ENCODE measurements at regions not wholly inside any gene's neighbourhood (a gene's known extent, or its start where the extent isn't known, plus 50 kb on each side); places are given as distances from the start of the nearest gene placed in this dataset.

DNA sequence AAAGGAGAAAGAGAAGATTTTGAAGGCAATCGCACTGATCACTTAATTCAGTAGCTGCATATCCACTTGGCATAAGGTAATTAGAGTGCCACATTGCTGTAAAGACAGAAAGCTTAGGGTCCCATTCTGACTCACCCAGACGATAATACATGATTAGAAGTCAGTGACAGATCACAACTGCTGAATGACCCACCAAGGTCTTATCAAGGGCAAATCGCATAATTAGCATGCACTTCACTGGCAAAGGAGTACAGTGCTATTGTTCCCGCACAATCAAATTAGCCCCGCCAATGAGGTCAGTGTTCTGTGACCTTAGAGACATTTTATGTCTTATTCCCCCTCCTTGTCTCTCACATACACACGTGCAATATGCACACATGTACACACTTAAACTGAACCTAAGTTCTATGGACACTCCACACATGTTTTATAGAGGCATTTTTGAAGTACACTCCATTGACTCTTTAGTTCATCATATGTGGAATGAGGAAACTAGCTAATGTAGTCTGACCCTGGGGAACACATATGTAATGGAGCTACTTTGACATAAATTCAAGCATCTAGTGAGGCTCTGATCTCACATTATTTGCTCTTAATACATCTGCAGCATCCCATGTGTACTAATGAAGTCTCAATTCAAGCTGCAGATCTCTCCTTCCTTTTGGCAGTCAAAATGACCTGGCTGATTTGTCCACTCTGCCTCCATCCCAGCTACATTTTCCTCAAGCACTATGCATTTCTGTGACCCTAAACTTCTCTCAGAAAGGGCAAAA is 673.8 kb upstream of the FANCL start:
- no peak overlapping the region for H3K27ac ChIP-seq (ENCODE audit: low read depth in 1 of 3, low read length in 2 of 3)
- H3K9me3 ChIP-seq (ENCODE audit: control insufficient read depth in 2 of 2, insufficient read depth in 1 of 2, low read depth in 1 of 2, low read length in 1 of 2), result no peaks in the 10 kb centered on the region
- H3K4me1 ChIP-seq (ENCODE audit: control insufficient read depth in 3 of 3, insufficient read depth in 2 of 3, low read depth in 1 of 3, low read length in 2 of 3), result no peaks in the 10 kb centered on the region
- no peaks in the 10 kb centered on the region for H3K36me3 ChIP-seq (ENCODE audit: control insufficient read depth in 3 of 3, insufficient read depth in 2 of 3, low read depth in 1 of 3, low read length in 3 of 3)
- no peaks in the 10 kb centered on the region for H3K27me3 ChIP-seq (ENCODE audit: control insufficient read depth in 3 of 3, insufficient read depth in 3 of 3, low read length in 3 of 3)
- FAIRE-seq (no peak), DNase-seq (no peak)
- no peak overlapping the region for H3K4me3 ChIP-seq (ENCODE audit: low read depth in 1 of 3, low read length in 3 of 3)
- 80 to 82% (median 80%) methylated on average over 6 of the region's 6 CpGs for WGBS, 3 donors

DNA sequence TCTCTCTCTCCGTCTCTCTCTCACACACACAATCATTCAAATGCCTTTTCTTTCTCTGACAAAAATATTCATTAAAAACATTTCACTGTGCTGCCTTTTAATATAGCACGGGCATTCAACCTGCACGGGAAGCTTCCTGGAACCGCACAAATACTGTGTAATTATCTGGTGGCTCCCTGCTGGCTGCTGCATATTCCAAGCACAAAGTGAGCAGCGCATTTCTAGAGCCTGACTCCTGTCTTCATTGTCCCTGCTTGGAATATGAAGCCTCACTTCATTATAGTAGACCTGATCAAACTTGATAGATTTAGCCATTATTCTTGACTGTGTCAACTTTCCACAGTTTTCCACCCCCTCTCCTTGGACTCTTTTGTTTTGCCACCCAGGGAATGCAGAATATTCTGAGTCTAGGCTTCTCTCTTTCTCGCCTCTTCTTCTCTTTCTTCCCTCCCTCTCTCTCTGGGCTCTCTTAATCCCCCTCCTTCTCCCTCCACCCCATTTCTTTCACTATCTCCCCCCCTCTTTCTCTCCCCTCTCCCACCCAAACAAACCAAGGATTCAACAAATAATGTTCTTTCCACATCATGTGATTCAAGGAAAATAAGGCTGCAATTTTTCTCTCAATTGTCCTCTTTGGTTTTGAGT is 672.1 kb upstream of the FANCL start:
- FAIRE-seq (no peak), DNase-seq (no peak)
- no peaks in the 10 kb centered on the region for H3K4me1 ChIP-seq (ENCODE audit: control insufficient read depth in 3 of 3, insufficient read depth in 2 of 3, low read depth in 1 of 3, low read length in 2 of 3)
- H3K4me3 ChIP-seq (ENCODE audit: low read depth in 1 of 3, low read length in 3 of 3), result no peak overlapping the region
- WGBS, 3 donors, result 56 to 76% (median 74%) methylated on average over 6 of the region's 6 CpGs
- no peaks in the 10 kb centered on the region for H3K27me3 ChIP-seq (ENCODE audit: control insufficient read depth in 3 of 3, insufficient read depth in 3 of 3, low read length in 3 of 3)
- H3K36me3 ChIP-seq (ENCODE audit: control insufficient read depth in 3 of 3, insufficient read depth in 2 of 3, low read depth in 1 of 3, low read length in 3 of 3), result no peaks in the 10 kb centered on the region
- no peaks in the 10 kb centered on the region for H3K9me3 ChIP-seq (ENCODE audit: control insufficient read depth in 2 of 2, insufficient read depth in 1 of 2, low read depth in 1 of 2, low read length in 1 of 2)
- H3K27ac ChIP-seq (ENCODE audit: low read depth in 1 of 3, low read length in 2 of 3), result no peak overlapping the region

DNA sequence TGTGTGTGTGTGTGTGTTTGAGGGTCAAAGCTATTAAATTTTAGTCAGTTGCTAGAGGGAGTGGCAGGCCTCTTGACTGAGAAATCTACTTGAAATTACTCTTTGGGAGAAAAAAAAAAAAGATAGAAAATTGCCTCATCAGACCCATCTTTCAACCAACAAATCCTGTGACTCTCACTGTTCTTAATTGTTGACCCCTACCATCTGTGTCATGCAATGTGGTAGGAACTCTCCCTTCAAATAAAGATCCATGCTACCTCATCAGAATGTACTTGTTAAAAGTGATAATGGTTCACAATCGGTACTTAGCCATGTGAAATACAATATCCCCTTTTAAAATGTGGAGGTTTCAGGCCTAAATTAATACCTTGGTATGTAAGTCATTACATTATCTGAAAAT is 670.8 kb upstream of the FANCL start:
- no peak for DNase-seq
- H3K4me1 ChIP-seq (ENCODE audit: control insufficient read depth in 3 of 3, insufficient read depth in 2 of 3, low read depth in 1 of 3, low read length in 2 of 3), result no peaks in the 10 kb centered on the region
- FAIRE-seq, result no peak
- 93 to 97% (median 95%) methylated on average over 1 of the region's 1 CpG for WGBS, 3 donors
- H3K9me3 ChIP-seq (ENCODE audit: control insufficient read depth in 2 of 2, insufficient read depth in 1 of 2, low read depth in 1 of 2, low read length in 1 of 2), result no peaks in the 10 kb centered on the region
- H3K27ac ChIP-seq (ENCODE audit: low read depth in 1 of 3, low read length in 2 of 3), result no peak overlapping the region
- H3K27me3 ChIP-seq (ENCODE audit: control insufficient read depth in 3 of 3, insufficient read depth in 3 of 3, low read length in 3 of 3), result no peaks in the 10 kb centered on the region
- no peaks in the 10 kb centered on the region for H3K36me3 ChIP-seq (ENCODE audit: control insufficient read depth in 3 of 3, insufficient read depth in 2 of 3, low read depth in 1 of 3, low read length in 3 of 3)
- no peak overlapping the region for H3K4me3 ChIP-seq (ENCODE audit: low read depth in 1 of 3, low read length in 3 of 3)

DNA sequence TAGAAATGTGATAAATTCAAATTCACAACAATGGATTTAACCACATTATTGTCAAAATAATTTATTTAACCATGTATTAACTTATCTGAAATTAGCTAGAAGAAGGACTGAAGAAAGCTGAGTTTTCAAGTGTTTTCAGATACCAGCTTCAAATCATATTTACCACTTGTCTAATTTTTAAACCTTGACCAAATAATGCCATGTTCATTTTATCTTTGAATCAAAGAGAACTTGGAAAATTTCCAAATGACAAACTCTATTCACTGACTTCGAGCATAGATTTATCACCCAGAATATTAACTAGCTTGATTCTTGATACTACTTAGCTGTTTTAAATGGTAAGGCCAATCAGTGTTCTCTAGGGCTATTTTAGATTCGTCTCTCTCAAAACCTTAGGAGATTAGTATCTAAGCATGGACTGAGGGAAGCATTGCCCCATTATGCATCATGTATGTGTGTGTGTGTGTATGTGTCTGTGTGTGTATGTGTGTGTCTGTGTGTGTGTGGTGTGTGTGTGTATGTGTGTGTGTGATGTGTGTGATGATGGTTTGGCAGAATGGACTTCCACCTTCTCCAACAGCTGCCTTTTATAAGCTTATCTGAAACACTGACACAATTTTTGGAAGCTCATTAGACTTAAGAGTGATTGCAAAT is 667.5 kb upstream of the FANCL start:
- Histone ChIP-seq H3K9me3 (ENCODE audit: control insufficient read depth in 2 of 2, insufficient read depth in 1 of 2, low read depth in 1 of 2, low read length in 1 of 2) (no peaks in the 10 kb centered on the region), H3K27ac (ENCODE audit: low read depth in 1 of 3, low read length in 2 of 3) (no peak overlapping the region), H3K27me3 (ENCODE audit: control insufficient read depth in 3 of 3, insufficient read depth in 3 of 3, low read length in 3 of 3) (no peaks in the 10 kb centered on the region), H3K4me1 (ENCODE audit: control insufficient read depth in 3 of 3, insufficient read depth in 2 of 3, low read depth in 1 of 3, low read length in 2 of 3) (no peaks in the 10 kb centered on the region), H3K4me3 (ENCODE audit: low read depth in 1 of 3, low read length in 3 of 3) (no peak overlapping the region), H3K36me3 (ENCODE audit: control insufficient read depth in 3 of 3, insufficient read depth in 2 of 3, low read depth in 1 of 3, low read length in 3 of 3) (no peaks in the 10 kb centered on the region)
- 17 to 46% (median 37%) methylated on average over 2 of the region's 2 CpGs for WGBS, 3 donors
- DNase-seq (no peak), FAIRE-seq (no peak)

DNA sequence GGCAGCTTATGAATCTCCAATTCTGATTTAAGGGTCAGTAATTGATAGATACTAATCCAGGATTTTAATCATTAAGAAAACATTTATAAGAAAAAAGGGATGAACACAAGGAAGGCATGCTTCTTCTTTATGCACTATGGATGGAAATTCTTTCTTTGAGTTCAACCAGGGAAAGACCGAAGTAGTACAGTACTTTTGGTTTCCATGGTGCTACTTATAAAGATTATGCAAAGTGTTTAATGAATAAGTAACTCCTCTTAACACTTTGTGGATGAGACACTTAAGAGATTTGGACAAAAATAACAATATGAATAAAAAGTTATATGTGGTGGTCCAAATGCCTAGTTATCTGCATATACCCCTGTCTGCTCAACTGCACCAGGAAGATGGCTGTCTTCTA is 666.5 kb upstream of the FANCL start:
- FAIRE-seq (no peak), DNase-seq (no peak)
- Histone ChIP-seq H3K9me3 (ENCODE audit: control insufficient read depth in 2 of 2, insufficient read depth in 1 of 2, low read depth in 1 of 2, low read length in 1 of 2) (no peaks in the 10 kb centered on the region), H3K36me3 (ENCODE audit: control insufficient read depth in 3 of 3, insufficient read depth in 2 of 3, low read depth in 1 of 3, low read length in 3 of 3) (no peaks in the 10 kb centered on the region), H3K4me1 (ENCODE audit: control insufficient read depth in 3 of 3, insufficient read depth in 2 of 3, low read depth in 1 of 3, low read length in 2 of 3) (no peaks in the 10 kb centered on the region), H3K27ac (ENCODE audit: low read depth in 1 of 3, low read length in 2 of 3) (no peak overlapping the region), H3K27me3 (ENCODE audit: control insufficient read depth in 3 of 3, insufficient read depth in 3 of 3, low read length in 3 of 3) (no peaks in the 10 kb centered on the region), H3K4me3 (ENCODE audit: low read depth in 1 of 3, low read length in 3 of 3) (no peak overlapping the region)
- 86 to 97% (median 87%) methylated on average over 1 of the region's 1 CpG for WGBS, 3 donors

DNA sequence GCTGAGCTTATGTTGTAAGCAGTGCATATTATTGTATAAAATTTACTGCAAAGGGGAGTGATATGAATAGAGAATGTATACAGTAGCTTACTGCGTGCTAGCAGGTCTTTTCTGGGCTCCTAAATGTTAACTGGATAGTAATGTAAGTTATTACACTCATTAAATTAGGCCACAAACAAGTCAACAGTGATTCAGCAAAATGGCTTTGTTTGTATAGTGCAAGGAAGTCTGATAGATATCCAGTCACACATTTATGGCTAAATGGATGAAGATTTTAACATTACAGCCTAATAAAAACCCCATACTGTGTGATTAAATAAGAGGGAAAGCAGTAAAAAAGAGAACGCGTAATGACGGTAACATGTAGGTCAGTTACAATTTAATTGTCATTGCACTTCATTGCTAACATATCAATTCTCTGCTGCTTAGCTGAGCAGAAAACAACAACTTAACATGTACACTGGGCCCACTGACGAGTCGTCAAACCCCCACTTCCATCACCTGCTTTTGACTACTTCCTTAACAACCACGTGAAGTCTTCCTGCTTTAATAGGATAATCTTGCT is 665.0 kb upstream of the FANCL start:
- 73 to 77% (median 75%) methylated on average over 7 of the region's 7 CpGs for WGBS, 3 donors
- no peaks in the 10 kb centered on the region for H3K4me1 ChIP-seq (ENCODE audit: control insufficient read depth in 3 of 3, insufficient read depth in 2 of 3, low read depth in 1 of 3, low read length in 2 of 3)

DNA sequence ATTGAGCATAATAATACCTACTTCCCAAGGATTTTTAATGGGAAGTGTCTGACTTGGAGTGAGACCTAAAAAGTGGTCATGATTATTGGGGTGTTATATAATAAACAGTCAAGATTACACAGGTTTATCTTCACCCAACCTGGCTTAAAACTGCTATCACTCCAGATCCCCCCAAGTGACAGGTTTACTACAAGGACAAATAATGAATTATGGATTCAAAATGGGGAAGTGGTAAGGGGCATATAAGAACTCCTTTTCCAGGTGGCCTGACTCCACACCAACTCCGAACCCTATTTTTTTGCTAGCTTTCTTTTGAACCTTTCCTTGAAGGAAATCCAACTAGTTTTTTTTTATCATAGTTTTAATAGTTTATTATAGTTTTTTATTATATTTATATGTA is 663.0 kb upstream of the FANCL start:
- no peaks in the 10 kb centered on the region for H3K4me1 ChIP-seq (ENCODE audit: control insufficient read depth in 3 of 3, insufficient read depth in 2 of 3, low read depth in 1 of 3, low read length in 2 of 3)
- no peak for DNase-seq
- H3K4me3 ChIP-seq (ENCODE audit: low read depth in 1 of 3, low read length in 3 of 3), result no peak overlapping the region
- H3K27ac ChIP-seq (ENCODE audit: low read depth in 1 of 3, low read length in 2 of 3), result no peak overlapping the region
- no peak for FAIRE-seq
- WGBS, 3 donors, result 73 to 96% (median 82%) methylated on average over 1 of the region's 1 CpG
- no peaks in the 10 kb centered on the region for H3K9me3 ChIP-seq (ENCODE audit: control insufficient read depth in 2 of 2, insufficient read depth in 1 of 2, low read depth in 1 of 2, low read length in 1 of 2)
- H3K27me3 ChIP-seq (ENCODE audit: control insufficient read depth in 3 of 3, insufficient read depth in 3 of 3, low read length in 3 of 3), result no peaks in the 10 kb centered on the region
- H3K36me3 ChIP-seq (ENCODE audit: control insufficient read depth in 3 of 3, insufficient read depth in 2 of 3, low read depth in 1 of 3, low read length in 3 of 3), result no peaks in the 10 kb centered on the region

More for the DNA sequence above, 665.0 kb upstream of the FANCL start:
- FAIRE-seq (no peak), DNase-seq (no peak)
- no peak overlapping the region for H3K4me3 ChIP-seq (ENCODE audit: low read depth in 1 of 3, low read length in 3 of 3)
- no peaks in the 10 kb centered on the region for H3K36me3 ChIP-seq (ENCODE audit: control insufficient read depth in 3 of 3, insufficient read depth in 2 of 3, low read depth in 1 of 3, low read length in 3 of 3)
- no peak overlapping the region for H3K27ac ChIP-seq (ENCODE audit: low read depth in 1 of 3, low read length in 2 of 3)
- H3K27me3 ChIP-seq (ENCODE audit: control insufficient read depth in 3 of 3, insufficient read depth in 3 of 3, low read length in 3 of 3), result no peaks in the 10 kb centered on the region
- H3K9me3 ChIP-seq (ENCODE audit: control insufficient read depth in 2 of 2, insufficient read depth in 1 of 2, low read depth in 1 of 2, low read length in 1 of 2), result no peaks in the 10 kb centered on the region

DNA sequence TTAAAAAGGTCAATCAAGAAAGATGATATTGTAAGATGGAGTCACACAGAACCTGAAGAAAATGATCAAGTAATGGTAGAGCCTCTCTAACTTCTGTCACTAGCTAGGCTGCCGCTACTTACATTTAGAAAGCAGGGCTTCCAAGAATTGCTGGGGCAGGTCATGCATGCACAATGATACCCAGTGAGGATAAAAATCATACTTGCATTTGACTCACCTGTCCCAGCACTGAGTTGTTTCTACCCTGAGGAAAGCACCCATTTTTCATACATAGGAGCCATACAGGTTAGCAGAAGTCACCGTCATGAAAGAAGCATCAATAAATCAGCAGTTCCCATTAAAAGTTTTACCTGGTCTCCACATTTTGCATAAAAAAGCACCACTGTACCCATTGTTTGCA is 662.3 kb upstream of the FANCL start:
- H3K4me3 ChIP-seq (ENCODE audit: low read depth in 1 of 3, low read length in 3 of 3), result no peak overlapping the region
- no peaks in the 10 kb centered on the region for H3K27me3 ChIP-seq (ENCODE audit: control insufficient read depth in 3 of 3, insufficient read depth in 3 of 3, low read length in 3 of 3)
- no peaks in the 10 kb centered on the region for H3K9me3 ChIP-seq (ENCODE audit: control insufficient read depth in 2 of 2, insufficient read depth in 1 of 2, low read depth in 1 of 2, low read length in 1 of 2)
- H3K36me3 ChIP-seq (ENCODE audit: control insufficient read depth in 3 of 3, insufficient read depth in 2 of 3, low read depth in 1 of 3, low read length in 3 of 3), result no peaks in the 10 kb centered on the region
- no peak for FAIRE-seq
- no peaks in the 10 kb centered on the region for H3K4me1 ChIP-seq (ENCODE audit: control insufficient read depth in 3 of 3, insufficient read depth in 2 of 3, low read depth in 1 of 3, low read length in 2 of 3)
- H3K27ac ChIP-seq (ENCODE audit: low read depth in 1 of 3, low read length in 2 of 3), result no peak overlapping the region
- DNase-seq, result no peak
- WGBS, 3 donors, result 82 to 88% (median 83%) methylated on average over 2 of the region's 2 CpGs

Measured in small intestine (tissue), 7 donors.